MM.1S (cell line): ENCODE measurements at regions not wholly inside any gene's neighbourhood (a gene's known extent, or its start where the extent isn't known, plus 50 kb on each side); places are given as distances from the start of the nearest gene placed in this dataset.

ENCODE experiments used
- DNase-seq: peaks from one replicate; pipeline ENCODE4 v3.0.0-alpha.2; 2015
- H2AFZ ChIP-seq: fragments of 300-600 bp; sonication (generic); 2 replicates; pipeline ENCODE4 v1.6.0; 2016; ENCODE audit warnings: antibody characterized with exemption, low read length
- H3F3A ChIP-seq: fragments of 300-600 bp; sonication (generic); 2 replicates; pipeline ENCODE4 v1.6.1; 2016; ENCODE audit warnings: mild to moderate bottlenecking, antibody characterized with exemption, low read length, moderate library complexity, mixed read lengths; ENCODE audit not compliant: insufficient read depth
- H3K27ac ChIP-seq: fragments of 300-600 bp; sonication (generic); 2 replicates; pipeline ENCODE4 v1.5.1; 2016; ENCODE audit warnings: mild to moderate bottlenecking, low read length
- H3K27me3 ChIP-seq: fragments of 300-600 bp; sonication (generic); replicated peaks from 2 replicates; pipeline ENCODE4 v1.6.0; 2016; ENCODE audit warnings: low read length; ENCODE audit not compliant: insufficient read depth
- H3K36me3 ChIP-seq: fragments of 300-600 bp; sonication (generic); replicated peaks from 2 replicates; pipeline ENCODE4 v1.6.1; 2016; ENCODE audit warnings: mild to moderate bottlenecking, low read length, mixed read lengths; ENCODE audit not compliant: insufficient read depth
- H3K4me1 ChIP-seq: fragments of 300-600 bp; sonication (generic); 2 replicates; pipeline ENCODE4 v1.6.1; 2016; ENCODE audit warnings: low read length, mixed read lengths
- H3K4me2 ChIP-seq: fragments of 300-600 bp; sonication (generic); 2 replicates; pipeline ENCODE4 v1.6.0; 2016; ENCODE audit warnings: low read depth, low read length
- H3K4me3 ChIP-seq: fragments of 300-600 bp; sonication (generic); 2 replicates; pipeline ENCODE4 v1.5.1; 2016; ENCODE audit warnings: low read length, mixed read lengths
- H3K79me2 ChIP-seq: fragments of 300-600 bp; sonication (generic); 2 replicates; pipeline ENCODE4 v1.6.1; 2016; ENCODE audit warnings: mixed run types, low read length, mixed read lengths
- H3K9ac ChIP-seq: fragments of 300-600 bp; sonication (generic); 2 replicates; pipeline ENCODE4 v1.6.1; 2016; ENCODE audit warnings: low read length, mixed read lengths
- H3K9me2 ChIP-seq: fragments of 300-600 bp; sonication (generic); replicated peaks from 2 replicates; pipeline ENCODE4 v1.6.1; 2016; ENCODE audit warnings: mild to moderate bottlenecking, low read length, mixed read lengths; ENCODE audit not compliant: insufficient read depth
- H3K9me3 ChIP-seq: fragments of 300-600 bp; sonication (generic); replicated peaks from 2 replicates; pipeline ENCODE4 v1.6.1; 2016; ENCODE audit warnings: mild to moderate bottlenecking, low read length, mixed read lengths; ENCODE audit not compliant: insufficient read depth
- H4K20me1 ChIP-seq: fragments of 300-600 bp; sonication (generic); 2 replicates; pipeline ENCODE4 v1.6.1; 2016; ENCODE audit warnings: mild to moderate bottlenecking, low read length, moderate library complexity, mixed read lengths; ENCODE audit not compliant: insufficient read depth
- EZH2 ChIP-seq: fragments of 300-600 bp; sonication (generic); optimal IDR thresholded peaks from 2 replicates; pipeline ENCODE3; 2017; ENCODE audit warnings: low read depth, mild to moderate bottlenecking, antibody characterized with exemption, low read length, mixed read lengths
- EZH2phosphoT487 ChIP-seq: fragments of 300-600 bp; sonication (generic); IDR thresholded peaks from 2 replicates; pipeline ENCODE4 v1.6.1; 2018; ENCODE audit warnings: antibody characterized with exemption, low read length
- TF ChIP-seq, protein P1 (sequence below): fragments of 300-600 bp; sonication (generic); IDR thresholded peaks from 2 replicates; pipeline ENCODE4 v1.5.1; 2016; ENCODE audit warnings: antibody characterized with exemption, low read length, mixed read lengths

DNA sequence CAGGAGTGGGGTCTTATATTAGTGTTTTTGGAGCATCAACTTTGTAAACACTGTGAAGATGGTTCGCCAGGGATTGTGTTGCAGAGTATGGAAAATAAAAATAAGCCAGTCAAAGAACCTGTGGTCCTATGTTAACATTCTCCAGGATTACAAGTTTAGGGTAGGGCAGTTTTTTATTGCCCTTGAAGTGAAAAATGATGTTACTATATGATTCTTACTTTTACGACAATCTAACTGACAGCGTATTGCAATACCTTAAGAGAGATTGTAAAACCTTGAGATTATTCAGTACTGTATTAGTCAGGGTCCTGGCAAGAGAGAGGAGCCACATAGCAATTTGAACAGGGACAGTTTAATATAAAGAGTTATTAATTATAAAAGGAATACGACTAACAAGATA, 144.7 kb upstream of the ZNF608 start:
- no peaks in the 10 kb centered on the region for H4K20me1 ChIP-seq
- H3K9me3 ChIP-seq: no peaks in the 10 kb centered on the region
- no peak overlapping the region for H3K9ac ChIP-seq
- H3K27ac ChIP-seq: no peak overlapping the region
- H3K79me2 ChIP-seq: no peaks in the 10 kb centered on the region
- DNase-seq: no peak
- H3K4me2 ChIP-seq: no peak overlapping the region
- H3K36me3 ChIP-seq: no peaks in the 10 kb centered on the region
- TF ChIP-seq EZH2phosphoT487 (no peak), EZH2 (no peak)
- TF ChIP-seq, protein P1, sequence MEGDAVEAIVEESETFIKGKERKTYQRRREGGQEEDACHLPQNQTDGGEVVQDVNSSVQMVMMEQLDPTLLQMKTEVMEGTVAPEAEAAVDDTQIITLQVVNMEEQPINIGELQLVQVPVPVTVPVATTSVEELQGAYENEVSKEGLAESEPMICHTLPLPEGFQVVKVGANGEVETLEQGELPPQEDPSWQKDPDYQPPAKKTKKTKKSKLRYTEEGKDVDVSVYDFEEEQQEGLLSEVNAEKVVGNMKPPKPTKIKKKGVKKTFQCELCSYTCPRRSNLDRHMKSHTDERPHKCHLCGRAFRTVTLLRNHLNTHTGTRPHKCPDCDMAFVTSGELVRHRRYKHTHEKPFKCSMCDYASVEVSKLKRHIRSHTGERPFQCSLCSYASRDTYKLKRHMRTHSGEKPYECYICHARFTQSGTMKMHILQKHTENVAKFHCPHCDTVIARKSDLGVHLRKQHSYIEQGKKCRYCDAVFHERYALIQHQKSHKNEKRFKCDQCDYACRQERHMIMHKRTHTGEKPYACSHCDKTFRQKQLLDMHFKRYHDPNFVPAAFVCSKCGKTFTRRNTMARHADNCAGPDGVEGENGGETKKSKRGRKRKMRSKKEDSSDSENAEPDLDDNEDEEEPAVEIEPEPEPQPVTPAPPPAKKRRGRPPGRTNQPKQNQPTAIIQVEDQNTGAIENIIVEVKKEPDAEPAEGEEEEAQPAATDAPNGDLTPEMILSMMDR: no peak
- no peak overlapping the region for H2AFZ ChIP-seq
- no peaks in the 10 kb centered on the region for H3K4me1 ChIP-seq
- H3F3A ChIP-seq: no peaks in the 10 kb centered on the region
- no peak overlapping the region for H3K4me3 ChIP-seq
- H3K27me3 ChIP-seq: no peaks in the 10 kb centered on the region
- H3K9me2 ChIP-seq: no peaks in the 10 kb centered on the region

DNA sequence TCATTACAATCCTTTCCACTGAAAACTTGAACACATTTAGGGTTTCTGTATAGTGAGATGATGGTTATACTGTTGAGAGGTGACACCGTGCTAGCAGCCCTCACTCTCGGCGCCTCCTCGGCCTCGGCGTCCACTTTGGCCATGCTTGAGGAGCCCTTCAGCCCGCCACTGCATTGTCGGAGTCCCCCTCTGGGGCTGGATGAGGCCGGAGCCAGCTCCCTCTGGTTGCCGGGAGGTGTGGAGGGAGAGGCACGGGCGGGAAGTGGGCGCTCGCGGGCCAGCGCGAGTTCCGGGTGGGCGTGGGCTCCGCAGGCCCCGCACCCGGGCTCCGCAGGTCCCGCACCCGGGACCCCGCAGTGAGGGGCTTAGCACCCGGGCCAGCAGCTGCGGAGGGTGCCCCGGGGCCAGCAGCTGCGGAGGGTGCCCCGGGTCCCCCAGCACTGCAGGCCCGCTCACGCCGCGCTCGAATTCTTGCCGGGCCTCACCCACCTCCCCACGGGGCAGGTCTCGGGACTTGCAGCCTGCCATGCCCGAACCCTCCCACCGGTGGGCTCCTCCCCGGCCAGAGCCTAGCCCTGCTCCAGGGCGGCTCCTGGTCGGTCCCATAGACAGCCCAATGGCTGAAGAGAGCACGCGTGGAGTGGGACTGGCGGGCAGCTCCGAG, 145.9 kb upstream of the ZNF608 start:
- Histone ChIP-seq H3K4me2 (no peak overlapping the region), H4K20me1 (no peaks in the 10 kb centered on the region), H3F3A (no peaks in the 10 kb centered on the region), H3K9me3 (no peaks in the 10 kb centered on the region), H3K36me3 (no peaks in the 10 kb centered on the region), H3K27me3 (no peaks in the 10 kb centered on the region), H2AFZ (no peak overlapping the region), H3K9me2 (no peaks in the 10 kb centered on the region), H3K9ac (no peak overlapping the region), H3K4me3 (no peak overlapping the region), H3K27ac (no peak overlapping the region), H3K79me2 (no peaks in the 10 kb centered on the region), H3K4me1 (no peaks in the 10 kb centered on the region)
- TF ChIP-seq, protein P1: no peak
- no peak for TF ChIP-seq EZH2
- no peak for TF ChIP-seq EZH2phosphoT487
- DNase-seq: no peak

DNA sequence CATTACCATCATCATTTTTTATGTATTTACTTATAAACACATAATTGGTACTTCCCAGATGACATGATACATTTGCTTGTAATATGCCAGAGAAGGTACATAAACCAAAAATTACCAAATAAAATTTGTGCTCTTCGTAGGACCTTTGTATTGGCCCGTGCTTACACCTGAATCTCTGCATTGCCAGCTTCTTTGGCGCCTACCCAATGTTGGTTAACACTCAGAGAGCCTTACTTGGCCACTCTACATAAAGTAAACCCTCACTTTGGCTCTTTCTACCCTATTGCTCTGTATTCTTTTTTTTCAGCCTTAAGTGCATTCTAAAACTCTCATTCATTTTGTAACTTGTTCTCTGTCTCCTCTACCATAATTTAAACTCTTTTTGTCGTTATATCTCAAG, 148.1 kb upstream of the ZNF608 start:
- H3K4me3 ChIP-seq: no peak overlapping the region
- no peaks in the 10 kb centered on the region for H3K9me3 ChIP-seq
- no peaks in the 10 kb centered on the region for H3K36me3 ChIP-seq
- no peaks in the 10 kb centered on the region for H3F3A ChIP-seq
- H3K79me2 ChIP-seq: no peaks in the 10 kb centered on the region
- no peak for TF ChIP-seq EZH2phosphoT487
- no peak for TF ChIP-seq EZH2
- TF ChIP-seq, protein P1: no peak
- no peak for DNase-seq
- H3K9me2 ChIP-seq: no peaks in the 10 kb centered on the region
- no peaks in the 10 kb centered on the region for H4K20me1 ChIP-seq
- H3K9ac ChIP-seq: no peak overlapping the region
- H3K4me2 ChIP-seq: no peak overlapping the region
- H2AFZ ChIP-seq: no peak overlapping the region
- H3K4me1 ChIP-seq: no peaks in the 10 kb centered on the region
- H3K27ac ChIP-seq: no peak overlapping the region
- no peaks in the 10 kb centered on the region for H3K27me3 ChIP-seq
